Urinary bladder (tissue), 3 donors: ENCODE measurements at regions not wholly inside any gene's neighbourhood (a gene's known extent, or its start where the extent isn't known, plus 50 kb on each side); places are given as distances from the start of the nearest gene placed in this dataset.

ENCODE experiments used
- DNase-seq: peaks from one replicate; pipeline ENCODE4 v3.0.0-alpha.2; 2015; ENCODE audit errors: extremely low spot score
- H3K27ac ChIP-seq: one replicate; pipeline ENCODE4 v1.5.1; 2013; ENCODE audit warnings: low read depth, mild to moderate bottlenecking, moderate library complexity
- H3K36me3 ChIP-seq: one replicate; pipeline ENCODE4 v1.6.1; 2013; ENCODE audit warnings: mild to moderate bottlenecking, moderate library complexity; ENCODE audit not compliant: insufficient read depth
- H3K4me1 ChIP-seq: one replicate; pipeline ENCODE4 v1.6.1; 2013; ENCODE audit warnings: mild to moderate bottlenecking, moderate library complexity; ENCODE audit not compliant: insufficient read depth
- H3K4me3 ChIP-seq: one replicate; pipeline ENCODE4 v1.5.1; 2013; ENCODE audit warnings: low read depth, low read length
- WGBS: extraction: QIAGEN DNeasy Blood & Tissue Kit; methylation state at CpG from one replicate; pipeline ENCODE4 v1.1.7; 2013; 5-methylcytosine and 5-hydroxymethylcytosine counted together
- donor health status: healthy with polysubstance abuse.
- donor health status: healthy.

- DNase-seq, result no peak
- 84% methylated on average over 2 of the region's 2 CpGs for WGBS
Observed at GRCh38 chrX:43140582-43140981, 362.6 kb upstream of the PPP1R2C start.

GRCh38 chrX:43141885-43142284, 363.9 kb upstream of the PPP1R2C start:
- DNase-seq, result no peak
- H3K36me3 ChIP-seq, result no peaks in the 10 kb centered on the region
- H3K27ac ChIP-seq, result no peak overlapping the region
- H3K4me1 ChIP-seq, result no peaks in the 10 kb centered on the region
- no peak overlapping the region for H3K4me3 ChIP-seq

More at GRCh38 chrX:43140582-43140981, 362.6 kb upstream of the PPP1R2C start:
- H3K4me1 ChIP-seq, result no peaks in the 10 kb centered on the region
- no peak overlapping the region for H3K27ac ChIP-seq
- H3K4me3 ChIP-seq, result no peak overlapping the region
- H3K36me3 ChIP-seq, result no peaks in the 10 kb centered on the region

- DNase-seq, result no peak
- Histone ChIP-seq H3K27ac (no peak overlapping the region), H3K36me3 (no peaks in the 10 kb centered on the region), H3K4me1 (no peaks in the 10 kb centered on the region), H3K4me3 (no peak overlapping the region)
- WGBS, result 85% methylated on average over 3 of the region's 3 CpGs
Observed at GRCh38 chrX:43148305-43148704, 370.3 kb upstream of the PPP1R2C start.

GRCh38 chrX:43165343-43165920, 387.5 kb upstream of the PPP1R2C start:
- WGBS, result 80% methylated on average over 5 of the region's 5 CpGs
- no peaks in the 10 kb centered on the region for H3K36me3 ChIP-seq
- DNase-seq, result no peak

GRCh38 chrX:43166874-43167273, 388.9 kb upstream of the PPP1R2C start:
- no peak for DNase-seq
- Histone ChIP-seq H3K4me1 (no peaks in the 10 kb centered on the region), H3K27ac (no peak overlapping the region)

More at GRCh38 chrX:43165343-43165920, 387.5 kb upstream of the PPP1R2C start:
- Histone ChIP-seq H3K27ac (no peak overlapping the region), H3K4me1 (no peaks in the 10 kb centered on the region), H3K4me3 (no peak overlapping the region)

GRCh38 chrX:43175434-43175833, 397.5 kb upstream of the PPP1R2C start:
- DNase-seq, result no peak
- no peaks in the 10 kb centered on the region for H3K4me1 ChIP-seq
- no peak overlapping the region for H3K4me3 ChIP-seq
- 65% methylated on average over 2 of the region's 2 CpGs for WGBS
- no peaks in the 10 kb centered on the region for H3K36me3 ChIP-seq
- no peak overlapping the region for H3K27ac ChIP-seq

More at GRCh38 chrX:43166874-43167273, 388.9 kb upstream of the PPP1R2C start:
- Histone ChIP-seq H3K36me3 (no peaks in the 10 kb centered on the region), H3K4me3 (no peak overlapping the region)

GRCh38 chrX:43176686-43177085, 398.7 kb upstream of the PPP1R2C start:
- no peak overlapping the region for H3K27ac ChIP-seq
- H3K4me1 ChIP-seq, result no peaks in the 10 kb centered on the region
- H3K4me3 ChIP-seq, result no peak overlapping the region
- DNase-seq, result no peak
- no peaks in the 10 kb centered on the region for H3K36me3 ChIP-seq
- WGBS, result 95% methylated on average over 6 of the region's 6 CpGs

- Histone ChIP-seq H3K4me1 (no peaks in the 10 kb centered on the region), H3K4me3 (no peak overlapping the region), H3K36me3 (no peaks in the 10 kb centered on the region), H3K27ac (no peak overlapping the region)
- 91% methylated on average over 1 of the region's 1 CpG for WGBS
- no peak for DNase-seq
Observed at GRCh38 chrX:43188296-43188695, 410.3 kb upstream of the PPP1R2C start.

GRCh38 chrX:43211570-43211969, 433.6 kb upstream of the PPP1R2C start:
- Histone ChIP-seq H3K4me3 (no peak overlapping the region), H3K36me3 (no peaks in the 10 kb centered on the region), H3K4me1 (no peaks in the 10 kb centered on the region), H3K27ac (no peak overlapping the region)
- no peak for DNase-seq

- Histone ChIP-seq H3K4me1 (no peaks in the 10 kb centered on the region), H3K4me3 (no peak overlapping the region), H3K36me3 (no peaks in the 10 kb centered on the region), H3K27ac (no peak overlapping the region)
- no peak for DNase-seq
- WGBS, result 31% methylated on average over 2 of the region's 2 CpGs
Observed at GRCh38 chrX:43218198-43218597, 437.9 kb upstream of the MAOA start.

- no peak overlapping the region for H3K4me3 ChIP-seq
- H3K4me1 ChIP-seq, result no peaks in the 10 kb centered on the region
- H3K36me3 ChIP-seq, result no peaks in the 10 kb centered on the region
- no peak for DNase-seq
- H3K27ac ChIP-seq, result no peak overlapping the region
Observed at GRCh38 chrX:43224496-43224895, 431.6 kb upstream of the MAOA start.

- no peaks in the 10 kb centered on the region for H3K4me1 ChIP-seq
- H3K36me3 ChIP-seq, result no peaks in the 10 kb centered on the region
- WGBS, result 66% methylated on average over 3 of the region's 3 CpGs
- no peak overlapping the region for H3K27ac ChIP-seq
- no peak overlapping the region for H3K4me3 ChIP-seq
- DNase-seq, result no peak
Observed at GRCh38 chrX:43225626-43226328, 430.3 kb upstream of the MAOA start.

GRCh38 chrX:43238461-43238945, 417.6 kb upstream of the MAOA start:
- Histone ChIP-seq H3K4me3 (no peak overlapping the region), H3K36me3 (no peaks in the 10 kb centered on the region), H3K4me1 (no peaks in the 10 kb centered on the region), H3K27ac (no peak overlapping the region)
- no peak for DNase-seq
- WGBS, result 70% methylated on average over 1 of the region's 1 CpG

GRCh38 chrX:43239356-43239755, 416.7 kb upstream of the MAOA start:
- Histone ChIP-seq H3K36me3 (no peaks in the 10 kb centered on the region), H3K27ac (no peak overlapping the region), H3K4me1 (no peaks in the 10 kb centered on the region), H3K4me3 (no peak overlapping the region)
- no peak for DNase-seq
- WGBS, result 74% methylated on average over 4 of the region's 4 CpGs
